ENCODE measurements at regions not wholly inside any gene's neighbourhood (a gene's known extent, or its start where the extent isn't known, plus 50 kb on each side); places are given as distances from the start of the nearest gene placed in this dataset.
"Not testable (repeated sequence)": the region's sequence is repeated elsewhere in the genome, so short reads cannot be mapped to it uniquely, and the experiment has no call there.

GRCh38 chr3:72628065-72628464 lies 220.2 kb downstream of the SHQ1 start:
- DNase-seq (ENCODE audit: low read depth in 2 of 3, low spot score in 1 of 3) = no peak

- DNase-seq (ENCODE audit: low read depth in 2 of 3, low spot score in 1 of 3) = no peak
These were observed 221.0 kb downstream of the SHQ1 start for GRCh38 chr3:72627271-72627670.

GRCh38 chr3:72625602-72626337 lies 222.5 kb downstream of the SHQ1 start:
- DNase-seq (ENCODE audit: low read depth in 2 of 3, low spot score in 1 of 3) = no peak

DNA sequence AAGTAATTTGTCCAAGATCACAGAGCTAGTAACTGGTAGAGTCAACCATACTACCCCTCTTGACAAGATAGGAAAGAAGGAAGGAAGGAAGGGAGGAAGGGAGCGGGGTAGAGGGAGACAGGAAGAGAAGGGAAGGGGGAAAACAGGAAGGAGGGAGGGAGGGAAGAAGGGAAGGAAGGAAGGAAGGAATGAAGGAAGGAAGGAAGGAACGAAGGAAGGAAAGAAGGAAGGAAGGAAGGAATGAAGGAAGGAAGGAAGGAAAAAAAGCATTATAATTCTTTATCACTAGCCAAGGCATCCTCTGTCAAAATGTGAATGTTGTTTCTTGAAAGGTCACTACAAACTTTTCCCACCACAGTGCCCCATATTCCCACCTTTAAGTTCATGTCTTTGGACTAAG lies 223.6 kb downstream of the SHQ1 start:
- no peak for DNase-seq (ENCODE audit: low read depth in 2 of 3, low spot score in 1 of 3)

DNA sequence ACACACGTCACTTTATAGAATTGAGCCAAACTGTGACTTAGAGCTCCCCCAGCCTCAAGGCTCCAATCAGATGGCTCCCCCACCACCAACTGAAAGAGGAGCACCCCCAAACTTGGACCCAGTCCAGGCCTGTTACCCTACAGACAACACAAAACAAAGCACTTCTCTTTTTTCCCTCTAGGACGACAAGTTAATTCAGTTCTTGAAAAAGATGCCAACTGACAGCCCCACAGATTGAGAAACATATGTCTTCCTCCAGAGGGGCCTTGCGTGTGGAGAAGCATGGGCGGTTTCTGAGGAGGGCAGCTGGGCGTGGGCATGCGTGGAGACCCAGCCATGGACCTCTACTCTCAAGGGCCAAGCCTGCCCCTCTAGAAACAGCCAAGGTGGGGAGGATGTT lies 229.5 kb downstream of the SHQ1 start:
- no peak for DNase-seq (ENCODE audit: low read depth in 2 of 3, low spot score in 1 of 3)

- DNase-seq (ENCODE audit: low read depth in 2 of 3, low spot score in 1 of 3) = no peak
These were observed 230.7 kb downstream of the SHQ1 start for GRCh38 chr3:72617424-72618024.

DNA sequence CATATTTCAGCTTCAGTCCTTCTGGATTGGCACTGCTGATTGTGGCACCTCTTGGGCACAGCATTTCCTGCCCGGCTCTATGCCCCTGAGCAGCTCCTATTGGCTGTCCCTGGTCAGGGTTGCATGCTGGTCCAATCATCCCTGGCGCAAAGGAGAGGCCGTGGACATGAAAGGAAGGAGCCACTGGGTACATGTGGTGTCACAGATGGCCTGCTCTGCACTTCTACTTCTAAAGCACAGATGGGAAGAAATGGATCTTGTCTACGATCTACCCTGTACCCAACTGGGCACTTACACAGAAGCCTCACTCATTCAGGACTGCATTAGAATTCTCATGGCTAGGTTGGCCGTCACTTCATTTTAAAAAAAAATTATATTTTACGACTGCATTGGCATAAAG lies 232.5 kb downstream of the SHQ1 start:
- no peak for DNase-seq (ENCODE audit: low read depth in 2 of 3, low spot score in 1 of 3)

DNA sequence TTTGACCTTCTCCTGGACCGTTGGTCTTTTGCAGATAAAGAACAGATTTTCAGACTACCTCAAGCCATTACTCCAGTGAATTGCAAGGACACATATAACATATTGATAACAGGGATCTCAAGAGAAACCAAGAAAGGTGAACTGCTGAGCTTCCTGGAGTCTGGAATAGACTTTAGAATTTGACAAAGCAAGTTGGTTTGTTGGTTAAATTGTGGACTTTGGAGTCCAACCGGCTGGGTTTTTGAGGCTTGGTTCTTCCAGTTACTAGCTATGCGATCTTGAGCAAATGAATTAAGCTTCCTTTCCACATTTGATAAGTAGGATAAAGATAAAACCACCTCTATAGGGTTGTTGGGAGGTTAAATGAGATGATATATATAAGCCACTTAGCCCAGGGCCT lies 233.1 kb downstream of the SHQ1 start:
- DNase-seq (ENCODE audit: low read depth in 2 of 3, low spot score in 1 of 3) = no peak

DNA sequence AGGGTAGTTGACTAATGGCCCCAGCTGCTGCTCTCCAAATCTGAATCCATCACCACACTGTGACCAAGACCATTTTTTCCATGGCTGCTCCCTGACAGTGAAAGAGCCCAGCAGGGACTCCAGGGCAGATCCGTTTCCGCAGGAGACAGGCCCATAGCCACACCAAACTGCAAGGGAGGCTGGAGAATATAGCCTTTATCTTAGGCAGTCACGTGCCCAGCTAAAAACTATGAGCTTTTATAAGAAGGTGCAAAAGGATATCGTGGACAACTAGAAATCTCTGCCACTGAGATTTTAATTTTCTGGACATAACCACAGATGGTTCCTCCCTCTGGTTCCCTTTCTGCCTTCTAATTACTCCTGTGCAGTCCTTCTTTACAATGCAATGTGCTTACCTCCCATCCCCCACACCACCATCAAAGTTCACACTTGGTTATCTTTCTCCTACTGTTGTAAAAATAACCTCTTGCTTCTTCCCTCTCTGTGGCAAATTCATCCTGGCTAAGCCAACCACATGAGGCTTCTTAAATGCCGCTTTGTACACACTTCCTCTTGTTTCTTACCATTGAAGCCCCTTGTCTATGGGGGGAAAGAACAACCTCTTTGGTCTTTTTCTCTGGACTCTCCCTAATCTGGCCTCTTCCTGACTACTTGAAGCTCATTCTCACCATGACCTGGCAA lies 233.7 kb downstream of the SHQ1 start:
- no peak for DNase-seq (ENCODE audit: low read depth in 2 of 3, low spot score in 1 of 3)

GRCh38 chr3:72613871-72614270 lies 234.4 kb downstream of the SHQ1 start:
- no peak for DNase-seq (ENCODE audit: low read depth in 2 of 3, low spot score in 1 of 3)

DNA sequence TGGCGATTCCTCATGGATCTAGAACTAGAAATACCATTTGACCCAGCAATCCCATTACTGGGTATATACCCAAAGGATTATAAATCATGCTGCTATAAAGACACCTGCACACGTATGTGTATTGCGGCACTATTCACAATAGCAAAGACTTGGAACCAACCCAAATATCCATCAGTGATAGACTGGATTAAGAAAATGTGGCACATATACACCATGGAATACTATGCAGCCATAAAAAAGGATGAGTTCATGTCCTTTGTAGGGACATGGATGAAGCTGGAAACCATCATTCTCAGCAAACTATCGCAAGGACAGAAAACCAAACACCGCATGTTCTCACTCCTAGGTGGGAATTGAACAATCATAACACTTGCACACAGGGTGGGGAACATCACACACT lies 239.1 kb downstream of the SHQ1 start:
- DNase-seq (ENCODE audit: low read depth in 2 of 3, low spot score in 1 of 3) = not testable (repeated sequence)

GRCh38 chr3:72606005-72606800 lies 242.0 kb downstream of the SHQ1 start:
- DNase-seq (ENCODE audit: low read depth in 2 of 3, low spot score in 1 of 3) = no peak

GRCh38 chr3:72604328-72604727 lies 243.9 kb downstream of the SHQ1 start:
- no peak for DNase-seq (ENCODE audit: low read depth in 2 of 3, low spot score in 1 of 3)

- DNase-seq (ENCODE audit: low read depth in 2 of 3, low spot score in 1 of 3) = no peak
These were observed 246.1 kb downstream of the SHQ1 start for GRCh38 chr3:72601983-72602750.

DNA sequence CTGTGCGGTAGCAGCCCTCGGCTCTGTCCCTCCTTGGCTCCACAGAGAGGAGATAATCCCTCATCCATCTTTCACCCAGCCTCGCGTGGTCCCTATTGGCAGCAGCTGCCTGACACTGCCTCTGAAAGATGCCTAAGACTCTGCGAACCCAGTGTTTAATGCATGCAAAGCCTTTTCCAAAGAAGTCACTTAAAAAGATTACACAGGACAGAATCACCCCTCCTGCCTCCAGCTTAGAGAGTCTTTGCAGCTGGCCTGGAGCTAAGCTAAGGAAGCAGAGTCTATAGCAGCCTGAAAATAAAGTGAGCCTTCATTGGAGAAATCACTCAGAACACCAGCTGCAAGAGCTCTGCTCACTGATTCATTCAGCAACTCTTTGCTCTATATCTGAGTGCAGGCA lies 247.2 kb downstream of the SHQ1 start:
- no peak for DNase-seq (ENCODE audit: low read depth in 2 of 3, low spot score in 1 of 3)

- no peak for DNase-seq (ENCODE audit: low read depth in 2 of 3, low spot score in 1 of 3)
These were observed 250.5 kb downstream of the SHQ1 start for GRCh38 chr3:72597756-72598195.

GRCh38 chr3:72597043-72597442 lies 251.2 kb downstream of the SHQ1 start:
- DNase-seq (ENCODE audit: low read depth in 2 of 3, low spot score in 1 of 3) = no peak

DNA sequence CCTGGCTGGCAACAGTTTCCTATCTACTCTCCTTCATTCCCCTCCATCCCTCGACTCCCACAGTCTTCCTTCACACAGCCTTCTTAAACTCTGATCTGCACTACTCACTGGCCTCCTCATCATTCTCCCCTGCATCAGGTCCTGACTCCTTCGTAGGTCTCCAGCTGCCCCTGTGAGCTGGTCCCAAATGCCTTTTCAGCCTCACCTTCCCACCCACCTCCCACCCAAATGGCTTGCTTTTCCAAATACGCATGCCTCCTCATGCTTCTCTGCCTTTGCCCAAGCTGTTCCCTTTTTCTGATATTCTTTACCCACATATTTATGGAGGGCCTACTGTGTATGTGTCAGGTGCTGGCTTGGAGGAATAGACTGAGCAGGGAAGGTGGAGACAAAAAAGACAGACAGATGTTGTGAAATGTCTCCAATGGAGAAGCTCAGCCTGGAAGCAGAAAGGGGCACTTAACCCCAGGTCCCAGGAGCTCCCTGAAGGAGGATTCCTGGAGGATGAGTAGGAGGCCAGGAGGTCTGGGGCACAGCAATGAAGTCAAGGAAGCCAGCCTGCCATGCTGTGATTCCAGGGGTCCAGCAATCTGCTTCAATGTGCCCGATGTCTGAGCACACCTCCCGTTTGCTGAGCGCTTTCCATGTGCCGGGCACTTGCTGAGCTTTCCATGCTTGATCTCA lies 252.2 kb downstream of the SHQ1 start:
- DNase-seq (ENCODE audit: low read depth in 2 of 3, low spot score in 1 of 3) = no peak

GRCh38 chr3:72595376-72595775 lies 252.9 kb downstream of the SHQ1 start:
- DNase-seq (ENCODE audit: low read depth in 2 of 3, low spot score in 1 of 3) = no peak

- DNase-seq (ENCODE audit: low read depth in 2 of 3, low spot score in 1 of 3) = no peak
These were observed 253.5 kb downstream of the SHQ1 start for GRCh38 chr3:72594615-72595215.
